GM21381 (cell line): ENCODE measurements at regions not wholly inside any gene's neighbourhood (a gene's known extent, or its start where the extent isn't known, plus 50 kb on each side); places are given as distances from the start of the nearest gene placed in this dataset.

ENCODE experiments used
- ATAC-seq: cut with Tn5 transposase; IDR thresholded peaks from one replicate; pipeline ENCODE4 v1.9.1; 2021; ENCODE audit warnings: mild to moderate bottlenecking, moderate library complexity; ENCODE audit not compliant: unreplicated experiment

GRCh38 chr12:115859231-115859630 is 418.3 kb downstream of the MED13L start:
- ATAC-seq = no peak

- no peak for ATAC-seq
These were observed 419.6 kb downstream of the MED13L start for GRCh38 chr12:115857923-115858322.

GRCh38 chr12:115857160-115857920 is 420.2 kb downstream of the MED13L start:
- no peak for ATAC-seq

GRCh38 chr12:115852054-115852453 is 425.4 kb downstream of the MED13L start:
- no peak for ATAC-seq

- ATAC-seq = no peak
These were observed 426.5 kb downstream of the MED13L start for GRCh38 chr12:115850957-115851356.

GRCh38 chr12:115849262-115849943 is 428.1 kb downstream of the MED13L start:
- no peak for ATAC-seq

GRCh38 chr12:115847398-115847797 is 430.1 kb downstream of the MED13L start:
- no peak for ATAC-seq

- no peak for ATAC-seq
These were observed 431.0 kb downstream of the MED13L start for GRCh38 chr12:115846516-115846915.

- no peak for ATAC-seq
These were observed 437.3 kb downstream of the MED13L start for GRCh38 chr12:115840159-115840558.

- no peak for ATAC-seq
These were observed 438.5 kb downstream of the MED13L start for GRCh38 chr12:115838952-115839351.

- no peak for ATAC-seq
These were observed 440.3 kb downstream of the MED13L start for GRCh38 chr12:115837220-115837619.

GRCh38 chr12:115835445-115835844 is 442.0 kb downstream of the MED13L start:
- ATAC-seq = no peak

GRCh38 chr12:115833704-115834103 is 443.8 kb downstream of the MED13L start:
- no peak for ATAC-seq

GRCh38 chr12:115830633-115831032 is 446.9 kb downstream of the MED13L start:
- ATAC-seq = no peak

GRCh38 chr12:115830070-115830469 is 447.4 kb downstream of the MED13L start:
- no peak for ATAC-seq

GRCh38 chr12:115828168-115828567 is 449.3 kb downstream of the MED13L start:
- ATAC-seq = no peak

GRCh38 chr12:115824936-115825602 is 452.4 kb downstream of the MED13L start:
- no peak for ATAC-seq

GRCh38 chr12:115823635-115824034 is 453.9 kb downstream of the MED13L start:
- ATAC-seq = no peak

- no peak for ATAC-seq
These were observed 456.8 kb downstream of the MED13L start for GRCh38 chr12:115820656-115821055.

GRCh38 chr12:115818973-115819372 is 458.5 kb downstream of the MED13L start:
- ATAC-seq = no peak

GRCh38 chr12:115817389-115817788 is 460.1 kb downstream of the MED13L start:
- ATAC-seq = no peak

GRCh38 chr12:115815924-115816323 is 461.6 kb downstream of the MED13L start:
- ATAC-seq = no peak
